Thoracic aorta (tissue), 2 donors: ENCODE measurements at regions not wholly inside any gene's neighbourhood (a gene's known extent, or its start where the extent isn't known, plus 50 kb on each side); places are given as distances from the start of the nearest gene placed in this dataset.

Experiments
- ATAC-seq: fragments of 150-250 bp; one replicate; pipeline ENCODE4 v1.8.0; 2017; ENCODE audit warnings: low read depth; ENCODE audit not compliant: insufficient number of reproducible peaks, low FRiP score
- DNase-seq: peaks from one replicate; pipeline ENCODE4 v3.0.0-alpha.2; 2020; ENCODE audit warnings: low spot score
- H3K27ac ChIP-seq, 2 donors: fragments of 200-600 bp; sonication (generic); 1 replicate in 1 of 2; 2 replicates in 1 of 2; pipeline ENCODE4 v1.5.1; 2016; ENCODE audit warnings: mild to moderate bottlenecking in 2 of 2, moderate library complexity in 2 of 2
- H3K27me3 ChIP-seq: fragments of 200-600 bp; sonication (generic); replicated peaks from 2 replicates; pipeline ENCODE4 v1.6.0; 2016; ENCODE audit warnings: mild to moderate bottlenecking; ENCODE audit not compliant: insufficient read depth
- H3K36me3 ChIP-seq: fragments of 200-600 bp; sonication (generic); one replicate; pipeline ENCODE4 v1.5.1; 2016
- H3K4me1 ChIP-seq, 2 donors: fragments of 200-600 bp; sonication (generic); 1 replicate in 1 of 2; 2 replicates in 1 of 2; pipeline versions ENCODE4 v1.5.1 to v1.6.0; 2016; ENCODE audit warnings: low read depth in 2 of 2, mild to moderate bottlenecking in 1 of 2; ENCODE audit not compliant: control insufficient read depth in 1 of 2
- H3K4me3 ChIP-seq: fragments of 200-600 bp; sonication (generic); 2 replicates; pipeline ENCODE4 v1.5.1; 2016; ENCODE audit warnings: mild to moderate bottlenecking
- H3K9me3 ChIP-seq: fragments of 200-600 bp; sonication (generic); 2 replicates; pipeline ENCODE4 v1.5.1; 2016
- TF ChIP-seq, protein P1 (sequence below): fragments of 200-600 bp; sonication (generic); IDR thresholded peaks from one replicate; pipeline ENCODE4 v1.5.1; 2019; ENCODE audit warnings: antibody characterized with exemption

DNA sequence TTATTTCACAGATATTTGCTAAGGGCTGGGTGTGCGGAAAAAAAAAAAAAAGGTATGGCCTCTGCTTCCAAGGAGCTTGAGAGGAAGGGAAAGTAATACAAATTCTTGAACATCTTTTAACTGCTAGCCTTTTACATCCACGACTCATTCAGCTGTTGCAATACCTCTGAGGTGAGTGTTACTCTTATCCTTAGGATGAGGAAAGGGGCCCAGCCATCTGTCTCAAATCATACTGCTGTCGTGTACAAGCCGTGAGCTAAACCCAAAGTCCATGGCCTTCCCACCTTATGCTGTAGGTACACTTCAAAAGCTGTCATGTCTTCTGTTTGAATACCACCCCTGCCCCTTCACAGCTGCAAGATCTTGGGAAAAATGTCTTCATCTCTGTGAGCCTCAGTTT lies 146.8 kb downstream of the KCNRG start:
- TF ChIP-seq, protein P1, sequence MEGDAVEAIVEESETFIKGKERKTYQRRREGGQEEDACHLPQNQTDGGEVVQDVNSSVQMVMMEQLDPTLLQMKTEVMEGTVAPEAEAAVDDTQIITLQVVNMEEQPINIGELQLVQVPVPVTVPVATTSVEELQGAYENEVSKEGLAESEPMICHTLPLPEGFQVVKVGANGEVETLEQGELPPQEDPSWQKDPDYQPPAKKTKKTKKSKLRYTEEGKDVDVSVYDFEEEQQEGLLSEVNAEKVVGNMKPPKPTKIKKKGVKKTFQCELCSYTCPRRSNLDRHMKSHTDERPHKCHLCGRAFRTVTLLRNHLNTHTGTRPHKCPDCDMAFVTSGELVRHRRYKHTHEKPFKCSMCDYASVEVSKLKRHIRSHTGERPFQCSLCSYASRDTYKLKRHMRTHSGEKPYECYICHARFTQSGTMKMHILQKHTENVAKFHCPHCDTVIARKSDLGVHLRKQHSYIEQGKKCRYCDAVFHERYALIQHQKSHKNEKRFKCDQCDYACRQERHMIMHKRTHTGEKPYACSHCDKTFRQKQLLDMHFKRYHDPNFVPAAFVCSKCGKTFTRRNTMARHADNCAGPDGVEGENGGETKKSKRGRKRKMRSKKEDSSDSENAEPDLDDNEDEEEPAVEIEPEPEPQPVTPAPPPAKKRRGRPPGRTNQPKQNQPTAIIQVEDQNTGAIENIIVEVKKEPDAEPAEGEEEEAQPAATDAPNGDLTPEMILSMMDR = no peak
- Histone ChIP-seq H3K36me3 (no peaks in the 10 kb centered on the region), H3K9me3 (no peaks in the 10 kb centered on the region), H3K27me3 (no peaks in the 10 kb centered on the region), H3K4me1 (no peaks in the 10 kb centered on the region), H3K4me3 (no peak overlapping the region), H3K27ac (no peak overlapping the region)
- DNase-seq (no peak), ATAC-seq (no peak)

DNA sequence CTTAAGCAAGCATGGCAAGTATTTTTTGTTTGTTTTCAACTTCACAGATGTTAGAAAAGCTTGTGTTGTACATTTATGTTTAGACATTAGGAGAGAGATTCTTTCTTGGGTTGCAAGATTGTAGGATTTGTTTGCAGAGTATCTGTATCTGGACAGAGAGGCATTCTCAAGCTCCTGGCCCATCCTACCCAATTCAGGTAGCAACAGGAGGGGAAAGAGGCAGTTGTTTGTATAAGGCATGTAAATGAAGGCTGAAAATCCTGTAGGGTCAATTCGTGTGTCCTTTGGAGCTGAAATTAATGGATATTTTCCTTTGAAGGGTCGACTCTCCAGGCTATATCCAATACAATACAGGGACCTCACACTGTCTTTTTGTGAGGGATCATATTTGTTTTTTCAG lies 147.3 kb downstream of the KCNRG start:
- no peaks in the 10 kb centered on the region for H3K4me1 ChIP-seq
- no peaks in the 10 kb centered on the region for H3K36me3 ChIP-seq
- TF ChIP-seq, protein P1 = no peak
- no peaks in the 10 kb centered on the region for H3K27me3 ChIP-seq
- H3K4me3 ChIP-seq = no peak overlapping the region
- H3K27ac ChIP-seq = no peak overlapping the region
- ATAC-seq (no peak), DNase-seq (no peak)
- H3K9me3 ChIP-seq = no peaks in the 10 kb centered on the region

DNA sequence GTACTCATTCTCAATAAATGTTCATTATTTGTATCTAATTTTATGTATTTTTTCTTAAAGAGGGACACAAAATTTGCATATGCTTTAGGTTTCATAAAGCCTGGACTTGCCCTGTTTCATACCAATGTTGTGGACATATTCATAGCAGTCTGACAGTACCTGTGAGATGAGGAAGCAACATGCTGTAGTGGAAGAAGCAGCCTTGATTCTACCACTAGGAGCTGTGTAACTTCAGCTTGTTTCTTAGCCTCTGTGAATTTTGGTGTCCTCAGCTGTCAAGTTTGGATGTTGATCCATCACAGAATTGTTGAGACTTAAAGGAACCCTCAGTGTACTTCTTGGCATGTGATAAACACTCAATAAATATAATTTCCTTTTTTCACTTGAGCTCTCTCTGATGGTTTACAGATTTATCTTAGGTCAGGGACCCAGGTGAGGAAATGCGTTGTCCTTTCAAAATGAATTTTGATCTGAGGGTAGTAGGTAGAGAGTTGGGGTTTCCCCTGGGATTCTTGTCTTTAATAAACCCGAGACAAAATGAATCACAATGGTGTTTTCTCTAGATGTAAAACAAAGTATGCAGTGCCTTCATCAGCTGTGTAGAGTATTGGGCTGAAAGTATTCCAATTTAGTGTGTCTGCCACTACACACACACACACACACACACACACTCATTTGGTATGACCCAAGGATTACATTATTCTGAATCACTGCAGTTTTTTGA lies 152.1 kb downstream of the KCNRG start:
- TF ChIP-seq, protein P1 = no peak
- Histone ChIP-seq H3K4me3 (no peak overlapping the region), H3K27ac (no peak overlapping the region), H3K9me3 (no peaks in the 10 kb centered on the region), H3K4me1 (no peaks in the 10 kb centered on the region), H3K36me3 (no peaks in the 10 kb centered on the region), H3K27me3 (no peaks in the 10 kb centered on the region)
- ATAC-seq (no peak), DNase-seq (no peak)

DNA sequence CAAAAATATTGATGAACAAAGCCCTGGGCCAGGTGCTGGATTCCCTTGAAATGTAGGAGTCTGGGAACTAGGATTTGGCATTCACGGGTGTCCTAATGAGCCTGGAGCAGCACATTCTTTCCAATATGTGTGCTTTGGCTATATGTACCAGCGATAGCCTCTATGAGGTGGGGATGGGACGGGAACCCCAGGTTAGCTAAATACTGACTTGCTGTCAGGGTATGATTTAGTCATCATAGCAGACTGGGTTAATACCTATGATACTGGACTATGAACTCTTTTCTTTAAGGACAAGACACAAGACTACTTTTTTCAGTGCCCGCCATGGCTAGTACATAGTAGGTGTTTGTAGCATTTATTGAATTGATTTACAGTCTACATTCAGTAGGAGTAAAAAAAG lies 152.7 kb downstream of the KCNRG start:
- no peak for ATAC-seq
- no peak for DNase-seq
- TF ChIP-seq, protein P1 = no peak

DNA sequence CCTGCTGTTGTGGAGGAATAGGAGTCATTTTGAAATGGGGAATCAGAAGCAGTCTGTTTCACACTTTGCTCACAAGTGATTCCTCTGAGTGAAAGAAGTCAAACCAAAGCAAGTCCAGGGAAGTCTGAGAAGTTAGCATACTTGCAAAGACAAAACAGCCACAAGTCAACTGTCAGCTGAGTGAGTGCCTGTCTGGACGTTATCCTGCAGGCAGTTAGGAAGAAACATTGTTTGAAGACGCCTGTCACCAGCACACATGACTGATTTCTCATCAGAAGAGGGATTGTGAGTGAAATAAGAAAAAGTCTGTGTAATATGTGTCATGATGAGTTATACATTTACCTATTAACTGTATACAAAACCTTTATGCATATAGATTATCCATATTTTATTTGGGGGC lies 153.5 kb downstream of the KCNRG start:
- Histone ChIP-seq H3K4me1 (no peaks in the 10 kb centered on the region), H3K36me3 (no peaks in the 10 kb centered on the region), H3K4me3 (no peak overlapping the region), H3K9me3 (no peaks in the 10 kb centered on the region), H3K27me3 (no peaks in the 10 kb centered on the region), H3K27ac (no peak overlapping the region)
- TF ChIP-seq, protein P1 = no peak
- ATAC-seq (no peak), DNase-seq (no peak)

More for the DNA sequence above, 152.7 kb downstream of the KCNRG start:
- Histone ChIP-seq H3K27me3 (no peaks in the 10 kb centered on the region), H3K4me3 (no peak overlapping the region), H3K36me3 (no peaks in the 10 kb centered on the region), H3K4me1 (no peaks in the 10 kb centered on the region), H3K9me3 (no peaks in the 10 kb centered on the region), H3K27ac (no peak overlapping the region)
